Activated CD4-positive, alpha-beta memory T cell treated with anti-CD3 and anti-CD28 coated beads for 36 hours (primary cell): ENCODE measurements at regions not wholly inside any gene's neighbourhood (a gene's known extent, or its start where the extent isn't known, plus 50 kb on each side); places are given as distances from the start of the nearest gene placed in this dataset.

Experiments used
- CTCF ChIA-PET: fragments of 350-600 bp; sonication (Branson Sonifier 250); formaldehyde crosslinking; loops from one replicate; lab custom pipeline; 2021; ENCODE audit warnings: antibody characterized with exemption, inconsistent platforms; lab: Charles Lee
- POLR2A ChIA-PET: fragments of 350-600 bp; sonication (Branson Sonifier 250); formaldehyde crosslinking; loops from one replicate; lab custom pipeline; 2021; ENCODE audit warnings: antibody characterized with exemption; lab: Charles Lee
- DNase-seq: peaks from one replicate; pipeline ENCODE4 v3.0.0-alpha.2; 2020
- H3K27ac Mint-ChIP-seq: one replicate; pipeline ENCODE4 v1.8.0; 2021; ENCODE audit warnings: mixed read lengths
- H3K27me3 Mint-ChIP-seq: one replicate; pipeline ENCODE4 v1.8.0; 2021; ENCODE audit warnings: mixed read lengths
- H3K36me3 Mint-ChIP-seq: one replicate; pipeline ENCODE4 v1.8.0; 2021; ENCODE audit warnings: mixed read lengths
- H3K4me1 Mint-ChIP-seq: one replicate; pipeline ENCODE4 v1.8.0; 2021; ENCODE audit warnings: low read depth, mixed read lengths
- H3K4me3 Mint-ChIP-seq: one replicate; pipeline ENCODE4 v1.8.0; 2021; ENCODE audit warnings: mild to moderate bottlenecking, mixed read lengths
- H3K9me3 Mint-ChIP-seq: one replicate; pipeline ENCODE4 v1.8.0; 2021; ENCODE audit warnings: mixed read lengths
- intact Hi-C: fragments of 100-400 bp; cut with micrococcal nuclease; formaldehyde crosslinking; loops from one replicate; pipeline ENCODE4 v1.15.1; 2023

- Mint-ChIP-seq H3K4me3 (no peak overlapping the region), H3K9me3 (peaks cover 29% of the 10 kb centered on the region), H3K4me1 (no peaks in the 10 kb centered on the region), H3K27me3 (no peaks in the 10 kb centered on the region), H3K27ac (no peak overlapping the region), H3K36me3 (no peaks in the 10 kb centered on the region)
- intact Hi-C loops = no loop called here
- DNase-seq = no peak
- CTCF ChIA-PET = no interaction called here
- POLR2A ChIA-PET = no interaction called here
These were observed 448.3 kb downstream of the CDH2 start for GRCh38 chr18:27728659-27729058.

DNA sequence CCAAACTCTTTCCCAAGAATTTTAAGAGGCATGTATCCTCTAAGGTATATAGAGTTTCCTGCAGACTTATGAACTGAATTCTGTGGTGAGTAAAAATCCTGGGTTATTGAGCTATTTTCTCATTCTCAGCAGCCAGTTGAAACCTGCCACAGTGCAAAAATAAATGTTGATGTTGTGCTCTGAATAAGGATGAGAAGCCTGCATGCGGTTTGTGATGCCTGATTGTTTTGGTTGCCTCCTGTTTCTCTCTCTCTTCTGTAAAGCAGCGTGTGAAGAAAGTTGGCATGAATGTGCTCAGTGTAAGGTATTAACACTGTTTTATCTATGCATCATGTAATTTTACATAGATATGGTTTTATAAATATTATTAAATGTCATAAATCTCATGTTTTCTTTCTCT is 452.6 kb downstream of the CDH2 start:
- ChIA-PET POLR2A (no interaction called here), CTCF (no interaction called here)
- Mint-ChIP-seq H3K27ac (no peak overlapping the region), H3K4me1 (no peaks in the 10 kb centered on the region), H3K4me3 (no peak overlapping the region), H3K27me3 (no peaks in the 10 kb centered on the region), H3K36me3 (no peaks in the 10 kb centered on the region), H3K9me3 (peaks cover 32% of the 10 kb centered on the region)
- intact Hi-C loops = no loop called here
- no peak for DNase-seq

DNA sequence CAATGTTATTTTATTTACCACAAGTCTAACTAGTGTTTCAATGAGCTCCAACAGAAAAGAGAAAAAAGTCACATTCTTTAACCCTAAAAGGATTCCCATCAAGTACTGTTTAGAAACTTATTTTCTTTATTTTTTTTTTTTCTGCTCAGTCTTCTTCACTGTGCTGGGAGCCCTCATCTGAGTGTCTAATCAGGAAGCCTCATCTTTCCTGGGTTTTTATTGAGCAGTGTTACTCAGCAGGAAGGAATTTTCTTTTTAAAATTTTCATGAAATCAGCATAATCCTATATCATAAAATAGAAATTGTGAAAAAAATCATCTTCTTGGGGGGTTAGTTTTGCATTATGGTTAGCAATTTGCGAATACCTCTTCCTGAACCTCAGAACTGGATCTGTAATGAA is 453.8 kb downstream of the CDH2 start:
- no peaks in the 10 kb centered on the region for H3K36me3 Mint-ChIP-seq

DNA sequence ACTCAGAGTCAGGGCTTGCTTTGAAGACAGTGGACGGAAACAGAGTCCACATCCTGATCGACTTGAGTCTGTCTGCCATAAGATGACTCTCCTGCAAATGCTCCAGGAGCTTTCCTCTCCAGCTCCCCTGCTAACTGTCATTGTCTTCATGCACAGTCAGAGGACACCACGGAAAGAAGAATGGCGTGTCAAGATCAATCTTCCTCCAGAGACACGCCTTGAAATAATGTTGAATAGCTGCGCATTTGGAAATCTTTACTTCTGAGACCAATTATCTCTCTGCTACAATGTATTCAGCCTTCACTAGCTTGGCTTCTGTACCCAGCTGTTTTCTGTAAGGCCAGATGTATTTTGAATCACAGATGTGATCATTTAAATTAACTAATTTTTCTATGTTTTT is 457.2 kb downstream of the CDH2 start:
- Mint-ChIP-seq H3K9me3 (peaks cover 26% of the 10 kb centered on the region), H3K27ac (no peak overlapping the region), H3K4me3 (no peak overlapping the region), H3K27me3 (no peaks in the 10 kb centered on the region), H3K36me3 (no peaks in the 10 kb centered on the region), H3K4me1 (no peaks in the 10 kb centered on the region)
- POLR2A ChIA-PET = no interaction called here
- intact Hi-C loops = no loop called here
- DNase-seq = no peak
- CTCF ChIA-PET = no interaction called here

More for the DNA sequence above, 453.8 kb downstream of the CDH2 start:
- no peak overlapping the region for H3K27ac Mint-ChIP-seq
- CTCF ChIA-PET = no interaction called here
- peaks cover 25% of the 10 kb centered on the region for H3K9me3 Mint-ChIP-seq
- H3K27me3 Mint-ChIP-seq = no peaks in the 10 kb centered on the region
- POLR2A ChIA-PET = no interaction called here
- no peaks in the 10 kb centered on the region for H3K4me1 Mint-ChIP-seq
- DNase-seq = no peak
- intact Hi-C loops = no loop called here
- no peak overlapping the region for H3K4me3 Mint-ChIP-seq

- no peaks in the 10 kb centered on the region for H3K36me3 Mint-ChIP-seq
- CTCF ChIA-PET = no interaction called here
- POLR2A ChIA-PET = no interaction called here
- no peak for DNase-seq
- H3K27me3 Mint-ChIP-seq = no peaks in the 10 kb centered on the region
- no peak overlapping the region for H3K27ac Mint-ChIP-seq
- no peaks in the 10 kb centered on the region for H3K4me1 Mint-ChIP-seq
- H3K9me3 Mint-ChIP-seq = peaks cover 29% of the 10 kb centered on the region
- H3K4me3 Mint-ChIP-seq = no peak overlapping the region
- intact Hi-C loops = no loop called here
These were observed 459.1 kb downstream of the CDH2 start for GRCh38 chr18:27717816-27718215.

- ChIA-PET CTCF (no interaction called here), POLR2A (no interaction called here)
- H3K9me3 Mint-ChIP-seq = peaks cover 29% of the 10 kb centered on the region
- no peaks in the 10 kb centered on the region for H3K36me3 Mint-ChIP-seq
- no peaks in the 10 kb centered on the region for H3K4me1 Mint-ChIP-seq
- no peak overlapping the region for H3K4me3 Mint-ChIP-seq
- intact Hi-C loops = no loop called here
- H3K27ac Mint-ChIP-seq = no peak overlapping the region
- no peaks in the 10 kb centered on the region for H3K27me3 Mint-ChIP-seq
- DNase-seq = no peak
These were observed 459.7 kb downstream of the CDH2 start for GRCh38 chr18:27717250-27717649.

DNA sequence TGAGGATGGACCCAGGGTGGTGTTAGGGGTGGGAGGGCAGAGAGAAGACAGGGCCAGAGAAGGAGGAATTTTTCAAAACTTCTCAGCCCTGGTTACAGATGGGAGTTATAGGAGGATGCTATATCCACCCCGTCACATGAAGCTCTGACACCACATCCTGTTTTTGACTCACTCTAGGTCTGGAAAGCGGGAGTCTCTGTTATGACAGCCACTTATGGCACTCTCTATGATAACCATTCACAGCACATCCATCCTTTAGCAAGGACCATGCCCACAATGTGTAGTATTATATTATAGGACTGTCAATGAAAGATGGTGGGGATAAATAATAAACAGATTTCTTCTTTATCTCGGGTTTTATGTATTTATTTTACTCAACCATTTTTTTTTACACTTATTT is 461.2 kb downstream of the CDH2 start:
- no peaks in the 10 kb centered on the region for H3K36me3 Mint-ChIP-seq
- no peaks in the 10 kb centered on the region for H3K27me3 Mint-ChIP-seq
- no peaks in the 10 kb centered on the region for H3K4me1 Mint-ChIP-seq
- no peak overlapping the region for H3K27ac Mint-ChIP-seq
- intact Hi-C loops = no loop called here
- no peak for DNase-seq
- H3K4me3 Mint-ChIP-seq = no peak overlapping the region
- peaks cover 33% of the 10 kb centered on the region for H3K9me3 Mint-ChIP-seq
- POLR2A ChIA-PET = no interaction called here
- CTCF ChIA-PET = no interaction called here

GRCh38 chr18:27713738-27714095 is 463.2 kb downstream of the CDH2 start:
- intact Hi-C loops = no loop called here
- CTCF ChIA-PET = no interaction called here

DNA sequence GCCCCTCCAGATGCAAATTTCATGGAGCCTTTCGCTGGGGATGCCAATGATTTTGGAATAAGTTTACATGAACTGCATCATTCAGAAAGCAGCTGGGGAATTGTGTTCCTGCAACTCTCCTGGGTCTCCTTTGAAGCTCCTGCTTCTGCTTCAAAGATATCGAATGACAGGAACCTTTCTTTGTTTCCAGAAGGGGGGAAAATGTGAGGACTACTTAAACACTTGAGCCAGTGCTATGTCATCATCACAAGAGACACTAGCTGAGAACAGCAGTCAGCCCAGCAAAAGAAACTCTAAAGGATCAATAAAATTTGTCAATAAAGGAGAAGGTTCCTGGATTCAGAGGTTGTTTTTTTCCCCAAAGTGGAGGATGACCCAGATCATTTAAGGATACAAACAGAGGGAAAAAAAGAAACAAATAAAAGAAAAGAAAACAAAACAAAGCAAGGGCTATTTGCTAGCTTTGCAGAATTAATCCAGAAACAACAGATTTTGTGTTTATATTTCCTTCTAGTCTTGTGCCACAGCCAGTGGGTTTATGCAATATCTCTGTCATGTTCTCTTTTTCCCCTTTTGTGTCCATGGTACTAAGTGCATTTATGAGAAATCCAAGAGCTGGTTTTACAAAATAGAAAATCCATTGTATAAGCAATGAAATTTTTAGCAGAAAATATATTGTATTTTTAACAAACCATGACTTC is 463.7 kb downstream of the CDH2 start:
- Mint-ChIP-seq H3K36me3 (no peaks in the 10 kb centered on the region), H3K9me3 (peaks cover 28% of the 10 kb centered on the region), H3K27ac (no peak overlapping the region), H3K27me3 (no peaks in the 10 kb centered on the region), H3K4me3 (no peak overlapping the region), H3K4me1 (no peaks in the 10 kb centered on the region)
- intact Hi-C loops = no loop called here
- POLR2A ChIA-PET = no interaction called here
- CTCF ChIA-PET = no interaction called here
- no peak for DNase-seq

More at GRCh38 chr18:27713738-27714095, 463.2 kb downstream of the CDH2 start:
- POLR2A ChIA-PET = no interaction called here
- Mint-ChIP-seq H3K4me3 (no peak overlapping the region), H3K4me1 (no peaks in the 10 kb centered on the region), H3K36me3 (no peaks in the 10 kb centered on the region), H3K27me3 (no peaks in the 10 kb centered on the region), H3K27ac (no peak overlapping the region), H3K9me3 (peaks cover 26% of the 10 kb centered on the region)
- no peak for DNase-seq

- no peak for DNase-seq
- intact Hi-C loops = no loop called here
- Mint-ChIP-seq H3K9me3 (peaks cover 28% of the 10 kb centered on the region), H3K4me3 (no peak overlapping the region), H3K27me3 (no peaks in the 10 kb centered on the region), H3K27ac (no peak overlapping the region), H3K36me3 (no peaks in the 10 kb centered on the region), H3K4me1 (no peaks in the 10 kb centered on the region)
- ChIA-PET POLR2A (no interaction called here), CTCF (no interaction called here)
These were observed 464.9 kb downstream of the CDH2 start for GRCh38 chr18:27712066-27712465.

GRCh38 chr18:27711382-27711781 is 465.5 kb downstream of the CDH2 start:
- no peaks in the 10 kb centered on the region for H3K4me1 Mint-ChIP-seq
- peaks cover 28% of the 10 kb centered on the region for H3K9me3 Mint-ChIP-seq
- POLR2A ChIA-PET = no interaction called here
- no peak for DNase-seq
- H3K4me3 Mint-ChIP-seq = no peak overlapping the region
- H3K27ac Mint-ChIP-seq = no peak overlapping the region
- CTCF ChIA-PET = no interaction called here
- H3K36me3 Mint-ChIP-seq = no peaks in the 10 kb centered on the region
- intact Hi-C loops = no loop called here
- no peaks in the 10 kb centered on the region for H3K27me3 Mint-ChIP-seq

DNA sequence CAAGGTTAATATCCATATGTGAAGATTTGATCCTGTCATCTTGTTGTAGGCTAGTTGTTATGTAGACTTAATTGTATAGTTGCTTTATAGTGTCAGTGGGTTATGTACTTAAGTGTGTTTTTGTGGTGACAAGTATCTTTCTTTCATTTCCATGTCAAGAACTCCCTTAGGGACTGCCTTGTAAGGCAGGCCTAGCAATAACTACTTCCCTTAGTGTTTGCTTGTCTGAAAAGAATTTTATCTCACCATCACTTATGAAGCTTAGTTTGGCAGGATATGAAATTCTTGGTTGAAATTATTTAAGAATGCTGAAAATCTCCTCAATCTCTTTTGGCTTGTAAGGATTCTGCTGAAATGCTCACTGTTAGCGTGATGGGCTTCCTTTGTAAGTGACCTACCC is 467.6 kb downstream of the CDH2 start:
- DNase-seq = no peak
- H3K36me3 Mint-ChIP-seq = no peaks in the 10 kb centered on the region
- H3K4me1 Mint-ChIP-seq = no peaks in the 10 kb centered on the region
- ChIA-PET CTCF (no interaction called here), POLR2A (no interaction called here)
- peaks cover 21% of the 10 kb centered on the region for H3K9me3 Mint-ChIP-seq
- no peak overlapping the region for H3K27ac Mint-ChIP-seq
- intact Hi-C loops = no loop called here
- no peak overlapping the region for H3K4me3 Mint-ChIP-seq
- H3K27me3 Mint-ChIP-seq = no peaks in the 10 kb centered on the region

DNA sequence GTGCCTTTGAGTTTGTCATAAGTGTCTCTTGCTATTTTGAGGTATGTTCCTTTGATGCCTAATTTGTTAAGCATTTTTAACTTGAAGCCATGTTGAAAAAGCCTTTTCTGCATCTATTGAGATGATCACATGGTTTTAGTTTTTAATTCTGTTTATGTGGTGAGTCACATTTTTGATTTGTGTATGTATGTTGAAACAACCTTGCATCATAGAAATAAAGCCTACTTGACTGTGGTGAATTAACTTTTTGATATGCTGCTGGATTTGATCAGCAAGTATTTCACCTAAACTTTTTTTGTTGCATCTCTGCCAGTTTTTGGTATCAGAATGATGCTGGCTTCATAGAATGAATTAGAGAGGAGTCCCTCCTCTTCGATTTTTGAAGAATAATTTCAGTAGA is 469.7 kb downstream of the CDH2 start:
- Mint-ChIP-seq H3K27ac (no peak overlapping the region), H3K36me3 (no peaks in the 10 kb centered on the region), H3K27me3 (no peaks in the 10 kb centered on the region), H3K4me3 (no peak overlapping the region), H3K4me1 (no peaks in the 10 kb centered on the region), H3K9me3 (peaks cover 22% of the 10 kb centered on the region)
- no peak for DNase-seq
- ChIA-PET CTCF (no interaction called here), POLR2A (no interaction called here)
- intact Hi-C loops = no loop called here
